Kidney capillary endothelial cell (primary cell): ENCODE measurements at regions not wholly inside any gene's neighbourhood (a gene's known extent, or its start where the extent isn't known, plus 50 kb on each side); places are given as distances from the start of the nearest gene placed in this dataset.
"Not testable (repeated sequence)": the region's sequence is repeated elsewhere in the genome, so short reads cannot be mapped to it uniquely, and the experiment has no call there.

ENCODE experiments used
- DNase-seq: peaks from one replicate; pipeline ENCODE4 v3.0.0-alpha.2; 2018; ENCODE audit warnings: low spot score

- no peak for DNase-seq
Measured at GRCh38 chr9:117775591-117775990, 71.4 kb downstream of the TLR4 start.

- peak; percentile 10 for DNase-seq
Measured at GRCh38 chr9:117777823-117778222, 73.6 kb downstream of the TLR4 start.

GRCh38 chr9:117779760-117780159 lies 75.6 kb downstream of the TLR4 start:
- DNase-seq = no peak

GRCh38 chr9:117782931-117783788 lies 79.0 kb downstream of the TLR4 start:
- DNase-seq = peak; percentile 53

DNA sequence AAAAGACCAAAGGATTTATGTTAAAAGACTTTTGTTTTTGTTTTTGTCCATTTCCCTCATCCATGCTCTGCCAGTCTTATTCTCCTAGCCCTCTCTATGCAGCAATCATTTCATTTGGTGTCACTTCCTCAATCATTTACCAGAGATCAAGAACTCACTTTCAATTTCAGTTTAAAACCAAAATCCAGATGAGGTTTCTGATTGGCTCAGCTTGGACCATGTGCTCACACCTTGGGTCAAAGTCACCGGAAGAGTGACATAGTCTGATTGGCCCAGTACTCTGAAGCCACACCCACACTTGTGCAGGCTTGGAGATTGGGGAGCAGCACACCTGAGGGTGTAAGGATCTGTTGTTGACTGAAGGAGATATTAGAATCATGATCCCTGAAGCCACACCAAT lies 79.6 kb downstream of the TLR4 start:
- DNase-seq = no peak

DNA sequence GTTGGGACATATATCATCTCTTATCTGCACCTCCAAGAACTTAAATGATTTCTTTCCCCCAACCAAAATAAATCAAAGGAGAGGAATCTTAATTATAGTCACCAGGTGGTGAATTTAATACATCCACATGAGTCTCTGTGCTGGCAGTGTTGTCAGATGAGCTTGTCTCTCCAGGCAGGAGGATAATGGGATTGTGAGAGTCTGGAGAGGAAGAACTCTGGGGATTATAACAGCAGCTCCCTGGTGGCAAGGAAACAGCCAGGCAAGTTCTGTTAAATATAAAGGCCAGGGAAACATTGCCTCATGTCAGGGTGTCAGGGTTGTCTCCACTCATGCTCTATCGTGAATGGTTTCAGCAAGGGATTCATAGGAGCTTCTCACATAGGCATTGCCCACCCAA lies 80.8 kb downstream of the TLR4 start:
- DNase-seq = no peak

GRCh38 chr9:117787746-117788145 lies 83.5 kb downstream of the TLR4 start:
- no peak for DNase-seq

DNA sequence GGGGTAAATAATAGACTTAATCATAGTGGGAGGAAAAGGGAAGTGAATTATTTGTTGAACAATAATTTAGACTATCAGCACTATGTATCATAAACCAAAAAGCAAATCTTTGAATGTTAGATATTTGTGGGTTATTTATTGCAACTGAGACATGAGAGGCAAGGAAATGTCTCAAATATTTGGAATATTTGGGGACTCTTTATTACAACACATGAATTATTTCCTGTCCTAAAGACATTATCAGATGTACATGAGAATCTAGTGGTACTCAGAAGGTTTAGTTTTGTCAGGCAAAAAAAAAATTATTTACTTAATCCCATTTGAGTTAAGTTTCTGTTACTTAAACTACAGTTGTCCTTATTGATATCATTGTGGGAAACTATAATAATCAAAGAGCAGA lies 91.1 kb downstream of the TLR4 start:
- DNase-seq = no peak

DNA sequence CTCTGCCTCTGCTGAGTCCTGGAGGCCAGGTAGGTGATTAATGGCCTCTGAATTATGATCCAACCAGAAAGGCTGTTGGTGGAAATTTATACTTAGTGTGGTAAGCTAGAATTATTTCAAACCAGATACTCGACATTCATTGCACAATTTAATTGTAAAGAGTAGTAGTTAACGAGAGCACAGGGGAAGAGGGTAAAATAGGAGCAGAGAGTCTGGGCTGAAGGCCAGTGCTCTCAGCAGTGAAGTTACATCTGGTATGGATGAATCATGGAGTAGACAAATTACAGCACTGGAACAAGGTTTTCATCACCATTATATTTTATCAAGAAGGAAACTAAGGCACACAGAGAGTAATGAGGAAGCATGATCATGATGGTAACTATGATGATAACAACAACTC lies 92.5 kb downstream of the TLR4 start:
- DNase-seq = no peak

- no peak for DNase-seq
Measured at GRCh38 chr9:117800389-117800788, 96.2 kb downstream of the TLR4 start.

DNA sequence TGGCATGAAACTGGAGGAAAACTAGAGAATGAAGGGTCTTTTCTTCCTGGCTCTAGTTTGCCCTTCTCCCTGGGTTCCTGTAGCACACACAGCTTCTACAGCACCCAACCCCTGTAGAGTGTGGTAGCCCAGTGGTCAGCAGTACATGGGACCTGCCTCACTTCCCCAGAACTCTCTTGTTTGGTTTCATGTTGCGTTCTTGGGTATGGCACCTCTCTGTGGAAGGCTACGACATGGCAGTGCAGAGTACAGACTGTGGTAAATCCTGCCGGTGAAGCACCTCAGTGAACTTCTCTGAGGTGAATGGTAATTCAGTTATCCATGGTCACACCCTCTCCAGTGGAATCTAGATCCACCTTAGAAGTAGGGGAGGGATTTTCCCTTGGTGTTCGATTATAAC lies 105.5 kb downstream of the TLR4 start:
- DNase-seq = no peak

GRCh38 chr9:117815315-117815714 lies 111.1 kb downstream of the TLR4 start:
- no peak for DNase-seq

GRCh38 chr9:117815948-117816347 lies 111.7 kb downstream of the TLR4 start:
- DNase-seq = no peak

DNA sequence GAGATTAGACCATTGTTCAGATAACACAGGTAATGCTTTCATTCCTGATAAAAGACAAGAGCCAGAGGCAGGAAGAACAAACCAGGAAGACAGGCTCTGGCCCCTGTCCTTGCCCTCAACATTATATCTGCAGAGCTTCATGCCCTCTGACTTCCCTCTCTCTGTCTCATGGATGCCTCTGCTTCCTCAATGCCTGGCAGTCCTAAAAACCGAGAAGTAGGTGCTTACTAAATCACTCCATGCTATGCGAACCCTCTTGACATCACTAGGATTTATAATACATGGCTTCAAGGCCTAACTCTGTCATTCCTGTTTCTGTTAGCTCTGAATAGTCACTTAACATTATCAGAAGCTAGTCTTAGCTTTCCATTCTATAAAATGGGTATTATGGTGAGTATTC lies 117.8 kb downstream of the TLR4 start:
- no peak for DNase-seq

- DNase-seq = no peak
Measured at GRCh38 chr9:117823576-117823975, 119.4 kb downstream of the TLR4 start.

- DNase-seq = no peak
Measured at GRCh38 chr9:117825609-117826347, 121.6 kb downstream of the TLR4 start.

- DNase-seq = no peak
Measured at GRCh38 chr9:117826837-117827236, 122.6 kb downstream of the TLR4 start.

DNA sequence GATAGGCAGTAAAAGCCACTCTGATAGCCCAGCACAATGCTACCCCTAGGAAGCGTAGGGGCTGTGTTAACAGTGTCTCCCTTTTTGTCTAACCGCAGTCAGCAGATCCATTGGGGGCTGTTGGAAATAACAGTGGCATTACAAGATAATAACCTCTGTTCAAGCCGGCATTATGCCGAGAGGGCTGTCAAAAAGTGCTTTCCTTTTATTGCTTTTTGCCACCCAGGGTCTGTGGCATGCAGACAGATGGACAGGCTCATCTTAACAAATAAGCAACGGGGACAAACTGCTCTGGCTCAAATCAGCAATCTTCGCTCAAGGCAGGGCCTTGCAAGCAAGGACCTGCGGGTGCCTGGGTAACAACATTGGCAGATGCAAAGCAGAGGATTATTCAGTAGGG lies 123.3 kb downstream of the TLR4 start:
- DNase-seq = no peak

- no peak for DNase-seq
Measured at GRCh38 chr9:117828466-117828865, 124.3 kb downstream of the TLR4 start.

DNA sequence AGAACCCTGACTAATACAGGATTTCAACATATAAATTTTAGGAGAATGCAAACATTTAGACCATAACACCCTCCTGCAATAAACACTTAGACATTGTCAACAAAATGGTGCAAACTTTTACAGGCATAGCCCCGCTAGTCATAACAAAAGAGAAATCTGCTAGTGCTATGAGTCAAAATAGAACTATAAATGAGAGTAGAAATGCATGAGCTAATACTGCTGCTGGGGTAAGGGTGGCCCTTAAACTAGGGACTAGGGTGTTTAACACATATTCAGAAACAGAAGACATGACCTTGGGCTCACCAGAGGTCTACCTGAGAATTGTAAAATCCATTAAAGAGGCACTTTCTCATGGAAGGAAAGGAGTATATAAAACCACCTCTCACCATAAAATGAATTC lies 131.6 kb downstream of the TLR4 start:
- no peak for DNase-seq

DNA sequence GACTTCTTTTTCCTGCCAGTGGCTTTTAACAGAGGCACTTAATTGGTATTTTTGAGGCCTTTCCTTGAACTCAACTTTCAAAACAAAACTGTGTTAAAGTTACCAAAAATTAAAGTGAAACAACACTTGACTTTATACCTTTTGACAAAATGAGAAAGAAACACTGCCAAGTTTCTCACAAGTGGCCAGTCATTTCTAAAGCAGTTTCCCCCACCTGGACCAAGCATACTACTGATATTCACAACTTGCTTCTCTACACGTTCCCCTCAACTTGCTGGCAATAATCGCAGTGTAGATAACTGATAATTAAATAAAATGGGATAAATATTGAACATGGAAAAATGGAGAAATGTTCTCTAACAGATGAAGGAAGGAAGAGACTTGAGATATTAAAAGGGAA lies 135.7 kb downstream of the TLR4 start:
- DNase-seq = no peak

GRCh38 chr9:117851836-117852461 lies 147.7 kb downstream of the TLR4 start:
- DNase-seq = not testable (repeated sequence)

DNA sequence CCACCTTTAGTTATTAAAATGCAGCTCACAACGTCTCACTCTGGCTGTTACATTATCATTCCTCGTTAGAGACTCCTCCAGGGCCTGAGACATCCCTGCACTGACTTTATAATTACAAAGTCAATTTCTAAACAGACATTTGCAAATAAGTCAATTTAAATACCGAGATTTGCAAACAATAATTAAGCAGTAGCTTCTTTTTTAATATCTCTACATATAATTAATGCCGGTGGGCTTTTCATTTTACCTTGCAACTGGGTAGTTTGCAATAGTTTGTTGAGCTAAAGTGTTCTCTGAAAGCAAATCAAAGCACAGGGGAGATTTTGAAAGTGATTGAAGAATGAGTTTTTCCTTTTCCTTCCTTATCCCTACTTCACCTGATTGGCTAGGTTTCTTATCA lies 154.4 kb downstream of the TLR4 start:
- DNase-seq = no peak
